ENCODE measurements at regions not wholly inside any gene's neighbourhood (a gene's known extent, or its start where the extent isn't known, plus 50 kb on each side); places are given as distances from the start of the nearest gene placed in this dataset.

DNA sequence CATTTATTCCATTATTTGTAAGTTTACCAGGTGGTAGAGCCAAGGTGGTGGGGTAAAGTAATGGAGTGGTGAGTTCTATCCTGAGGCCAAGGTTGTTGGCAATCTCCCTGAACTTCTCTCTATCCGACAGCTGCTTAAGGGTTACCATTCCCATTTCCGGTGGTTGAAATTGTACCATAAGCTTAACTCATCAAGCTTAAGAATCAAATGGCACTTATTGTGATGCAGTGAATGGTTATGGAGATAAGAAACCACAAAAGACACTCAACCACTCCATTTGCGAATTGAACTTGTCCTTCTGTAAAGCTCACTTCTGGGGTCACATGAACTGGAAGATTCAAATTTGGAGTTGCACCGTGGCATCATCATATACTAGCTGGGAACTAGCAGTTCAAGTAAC, 287.4 kb upstream of the SLCO3A1 start:
- intact Hi-C loops (cut with DNase I), result no loop called here
- Histone ChIP-seq H3K27me3 (peaks cover 0 to 2% (median 0%) of the 10 kb centered on the region in 9 donors), H3K36me3 (no peaks in the 10 kb centered on the region), H3K9me3 (no peaks in the 10 kb centered on the region), H3K27ac (no peak overlapping the region), H3K4me1 (peaks cover 0 to 16% (median 2%) of the 10 kb centered on the region in 12 donors), H3K4me3 (no peak overlapping the region)
- WGBS, 4 donors, result 77 to 84% (median 82%) methylated on average over 4 of the region's 4 CpGs
- no peak for DNase-seq
- ATAC-seq, result no peak
- TF ChIP-seq, protein P1, sequence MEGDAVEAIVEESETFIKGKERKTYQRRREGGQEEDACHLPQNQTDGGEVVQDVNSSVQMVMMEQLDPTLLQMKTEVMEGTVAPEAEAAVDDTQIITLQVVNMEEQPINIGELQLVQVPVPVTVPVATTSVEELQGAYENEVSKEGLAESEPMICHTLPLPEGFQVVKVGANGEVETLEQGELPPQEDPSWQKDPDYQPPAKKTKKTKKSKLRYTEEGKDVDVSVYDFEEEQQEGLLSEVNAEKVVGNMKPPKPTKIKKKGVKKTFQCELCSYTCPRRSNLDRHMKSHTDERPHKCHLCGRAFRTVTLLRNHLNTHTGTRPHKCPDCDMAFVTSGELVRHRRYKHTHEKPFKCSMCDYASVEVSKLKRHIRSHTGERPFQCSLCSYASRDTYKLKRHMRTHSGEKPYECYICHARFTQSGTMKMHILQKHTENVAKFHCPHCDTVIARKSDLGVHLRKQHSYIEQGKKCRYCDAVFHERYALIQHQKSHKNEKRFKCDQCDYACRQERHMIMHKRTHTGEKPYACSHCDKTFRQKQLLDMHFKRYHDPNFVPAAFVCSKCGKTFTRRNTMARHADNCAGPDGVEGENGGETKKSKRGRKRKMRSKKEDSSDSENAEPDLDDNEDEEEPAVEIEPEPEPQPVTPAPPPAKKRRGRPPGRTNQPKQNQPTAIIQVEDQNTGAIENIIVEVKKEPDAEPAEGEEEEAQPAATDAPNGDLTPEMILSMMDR (IDR thresholded peaks at IDR 0.05), result no peak
- TF ChIP-seq POLR2A (IDR thresholded peaks at IDR 0.05), result no peak

DNA sequence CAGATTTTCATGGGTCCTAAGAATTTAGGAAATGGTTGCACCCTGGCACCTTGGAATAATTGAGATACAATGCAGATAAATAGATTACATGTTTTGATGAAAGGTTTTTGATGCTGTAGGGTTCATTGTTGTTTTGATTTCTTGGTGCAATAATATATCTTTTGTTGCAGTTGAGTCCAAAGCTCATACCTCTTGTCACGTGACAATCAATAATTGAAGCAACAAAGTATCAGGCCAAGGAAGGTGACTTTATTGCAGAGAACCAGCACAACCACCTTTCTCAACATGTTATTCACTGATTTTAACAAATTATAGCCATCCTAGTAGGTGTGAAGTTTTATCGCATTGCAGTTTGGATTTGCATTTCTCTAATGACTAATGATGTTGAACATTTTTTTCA, 285.5 kb upstream of the SLCO3A1 start:
- no peak for DNase-seq
- Histone ChIP-seq H3K4me1 (peaks cover 0 to 3% (median 0%) of the 10 kb centered on the region in 12 donors), H3K27ac (no peak overlapping the region), H3K36me3 (no peaks in the 10 kb centered on the region), H3K27me3 (no peaks in the 10 kb centered on the region), H3K4me3 (no peak overlapping the region), H3K9me3 (no peaks in the 10 kb centered on the region)
- ATAC-seq, result no peak
- intact Hi-C loops (cut with DNase I), result no loop called here
- WGBS, 4 donors, result 86 to 90% (median 89%) methylated on average over 2 of the region's 2 CpGs
- TF ChIP-seq POLR2A (IDR thresholded peaks at IDR 0.05), result no peak
- TF ChIP-seq, protein P1 (IDR thresholded peaks at IDR 0.05), result no peak

DNA sequence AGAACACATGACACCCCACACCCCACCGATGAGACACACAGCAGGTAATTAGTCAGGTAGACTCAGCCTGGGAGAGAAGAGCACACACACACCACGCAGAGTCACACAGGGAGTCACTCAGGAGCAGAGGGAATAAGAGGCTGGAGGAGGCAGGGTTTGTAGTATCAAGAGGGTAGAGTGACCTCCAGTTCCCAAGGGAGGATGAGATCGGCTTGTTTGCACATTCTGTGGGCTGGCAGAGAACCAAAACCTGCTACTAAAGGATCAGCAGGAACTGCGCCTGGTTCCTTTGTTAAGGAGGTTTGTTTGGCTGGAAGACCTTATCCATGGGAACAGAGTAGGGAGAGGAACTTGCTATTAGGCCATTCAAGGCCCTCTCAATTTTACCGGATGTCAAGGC, 281.4 kb upstream of the SLCO3A1 start:
- intact Hi-C loops (cut with DNase I), result no loop called here
- Histone ChIP-seq H3K27me3 (no peaks in the 10 kb centered on the region), H3K27ac (no peak overlapping the region), H3K36me3 (no peaks in the 10 kb centered on the region), H3K4me1 (peaks cover 0 to 3% (median 0%) of the 10 kb centered on the region in 12 donors), H3K4me3 (no peak overlapping the region), H3K9me3 (no peaks in the 10 kb centered on the region)
- DNase-seq (peak in 2 of 5 donors; percentile 33 to 49), ATAC-seq (peak in 3 of 4 donors; percentile 22 to 68 (median 29))
- 53 to 58% (median 56%) methylated on average over 5 of the region's 5 CpGs for WGBS, 4 donors
- TF ChIP-seq POLR2A (IDR thresholded peaks at IDR 0.05), result no peak
- TF ChIP-seq, protein P1 (IDR thresholded peaks at IDR 0.05), result no peak

DNA sequence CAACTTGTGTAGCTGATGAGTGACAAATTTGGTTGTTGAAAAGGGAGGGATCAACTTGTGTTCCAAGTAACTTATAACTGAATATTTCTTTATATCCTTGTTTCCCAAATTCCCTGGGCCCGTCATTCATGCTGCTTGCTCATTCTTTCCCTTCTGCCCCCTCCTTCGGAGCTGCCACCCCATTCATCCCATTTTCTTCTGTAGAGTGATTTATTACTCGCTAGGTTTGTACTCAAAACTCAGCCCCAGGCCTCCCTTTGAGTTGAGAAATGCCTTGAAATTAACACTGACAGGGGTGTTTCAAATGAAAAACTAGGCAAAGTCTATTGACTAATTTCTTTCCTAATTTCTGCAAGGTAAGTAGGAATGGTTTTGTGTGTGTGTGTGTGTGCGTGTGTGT, 277.4 kb upstream of the SLCO3A1 start:
- peaks cover 0 to 6% (median 0%) of the 10 kb centered on the region in 12 donors for H3K9me3 ChIP-seq
- TF ChIP-seq, protein P1 (IDR thresholded peaks at IDR 0.05), result no peak
- no peak for TF ChIP-seq POLR2A (IDR thresholded peaks at IDR 0.05)
- ATAC-seq, result no peak
- intact Hi-C loops (cut with DNase I), result no loop called here
- H3K4me3 ChIP-seq, result no peak overlapping the region
- no peak overlapping the region for H3K27ac ChIP-seq
- no peaks in the 10 kb centered on the region for H3K27me3 ChIP-seq
- no peak for DNase-seq
- no peaks in the 10 kb centered on the region for H3K36me3 ChIP-seq
- 71 to 88% (median 82%) methylated on average over 4 of the region's 4 CpGs for WGBS, 4 donors
- H3K4me1 ChIP-seq, result peaks cover 0 to 8% (median 2%) of the 10 kb centered on the region in 12 donors

All from heart left ventricle (tissue), 16 donors.